Nephron (organoid): ENCODE measurements at regions not wholly inside any gene's neighbourhood (a gene's known extent, or its start where the extent isn't known, plus 50 kb on each side); places are given as distances from the start of the nearest gene placed in this dataset.

Source experiments
- H3K27ac Mint-ChIP-seq, 3 experiments: 2 replicates each; pipeline ENCODE4 v1.8.0; 2020; ENCODE audit warnings: mixed read lengths in 3 of 3, mild to moderate bottlenecking in 2 of 3, moderate library complexity in 1 of 3
- H3K27me3 Mint-ChIP-seq: 2 replicates; pipeline ENCODE4 v1.8.0; 2021; ENCODE audit warnings: low read depth, mild to moderate bottlenecking, moderate library complexity, mixed read lengths
- H3K36me3 Mint-ChIP-seq: 2 replicates; pipeline ENCODE4 v1.8.0; 2020; ENCODE audit warnings: low read depth, mixed read lengths
- H3K4me1 Mint-ChIP-seq: 2 replicates; pipeline ENCODE4 v1.8.0; 2020; ENCODE audit warnings: mixed read lengths
- H3K4me3 Mint-ChIP-seq, 3 experiments: 2 replicates each; pipeline ENCODE4 v1.8.0; 2020; ENCODE audit warnings: mild to moderate bottlenecking in 3 of 3, mixed read lengths in 3 of 3, moderate library complexity in 2 of 3
- H3K9me3 Mint-ChIP-seq: 2 replicates; pipeline ENCODE4 v1.8.0; 2020; ENCODE audit warnings: mixed read lengths
- CTCF ChIP-seq, 3 experiments: fragments of 200-600 bp; sonication (generic); IDR thresholded peaks; one replicate each; pipeline ENCODE4 v1.5.0; 2021; ENCODE audit warnings: antibody characterized with exemption in 3 of 3; ENCODE audit not compliant: unreplicated experiment in 3 of 3

DNA sequence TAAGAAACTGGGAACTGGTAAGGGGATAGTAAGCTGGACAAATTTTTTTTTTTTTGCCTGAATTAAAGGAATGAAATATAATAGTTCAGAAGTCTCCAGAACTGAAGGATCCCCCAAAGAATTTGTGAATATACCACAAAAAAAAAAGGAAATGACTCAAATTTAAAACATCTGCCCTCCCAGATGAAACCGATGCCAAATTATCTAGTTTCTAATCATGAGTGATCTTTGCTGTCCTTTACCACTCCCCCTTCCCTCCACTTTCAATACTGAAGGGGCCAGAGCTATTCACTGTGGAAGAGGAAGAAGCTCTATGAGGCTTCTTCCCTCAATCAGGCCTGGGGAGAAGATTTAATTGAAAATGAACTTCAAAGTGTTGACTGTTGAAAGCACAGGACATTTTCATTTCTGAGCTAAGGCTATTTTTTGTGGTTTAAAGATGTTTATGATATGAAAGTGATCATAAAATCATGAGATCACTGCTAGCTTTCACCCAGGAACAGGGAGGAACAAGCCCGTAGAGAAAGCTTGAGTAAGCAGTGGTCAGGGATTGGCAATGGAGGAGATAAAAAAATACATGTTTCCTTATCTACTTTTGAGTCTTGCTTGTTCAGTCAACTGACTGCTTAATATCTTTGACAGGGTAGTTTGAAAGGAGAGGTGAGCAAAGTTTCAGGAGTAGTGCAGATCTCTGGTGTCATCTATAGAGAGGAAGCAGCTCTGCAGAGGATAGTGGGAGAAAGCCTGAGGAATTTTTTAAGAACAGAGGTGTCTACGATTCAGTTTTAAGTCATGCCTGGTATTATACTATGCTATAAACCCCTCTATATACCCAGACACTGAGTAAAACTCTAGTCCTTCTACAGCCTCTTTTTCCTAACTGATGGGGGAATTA, 409.5 kb upstream of the FIGN start:
- TF ChIP-seq CTCF (IDR thresholded peaks at IDR 0.05; ENCODE audit: unreplicated experiment in 3 of 3), result no peak
- Mint-ChIP-seq H3K36me3 (no peaks in the 10 kb centered on the region), H3K4me1 (no peaks in the 10 kb centered on the region), H3K27ac (no peak overlapping the region), H3K9me3 (no peaks in the 10 kb centered on the region), H3K27me3 (peaks cover 8% of the 10 kb centered on the region), H3K4me3 (no peak overlapping the region)

DNA sequence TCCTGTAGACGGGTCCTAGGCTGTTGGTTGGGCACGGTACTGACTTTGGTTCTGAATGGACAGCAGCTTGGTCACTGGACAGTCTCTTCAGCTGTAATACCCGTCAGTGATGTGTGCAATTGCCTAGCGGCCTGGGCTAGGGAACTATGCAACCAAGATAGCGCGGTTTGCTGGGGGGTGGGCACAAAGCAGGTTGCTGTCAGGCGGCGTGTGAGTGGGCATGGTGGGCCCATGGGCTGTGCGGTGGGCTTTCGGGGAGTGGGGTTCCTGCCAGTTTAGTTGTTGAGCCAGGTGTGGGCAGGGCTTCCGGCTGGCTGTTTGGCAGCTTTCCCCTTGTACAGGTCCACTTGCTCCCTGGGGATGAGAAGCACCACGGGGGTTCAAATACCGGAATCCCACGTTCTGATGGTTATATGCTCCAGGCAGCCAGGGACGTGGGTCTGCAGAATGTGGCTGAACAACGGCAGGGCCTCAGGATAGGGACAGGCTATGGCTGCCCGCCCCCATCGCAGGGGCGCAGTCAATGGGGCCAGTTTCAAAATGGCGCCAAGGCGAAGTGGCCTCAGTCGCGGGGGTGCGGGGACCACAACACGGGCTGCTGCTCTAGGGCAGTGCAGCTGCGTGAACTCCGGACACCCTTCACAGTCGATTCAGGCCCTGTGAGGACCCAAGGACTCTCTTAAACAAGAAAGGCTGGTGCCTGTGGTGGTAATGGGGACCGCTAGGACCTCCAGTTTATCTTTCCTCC, 407.5 kb upstream of the FIGN start:
- peaks cover 5% of the 10 kb centered on the region for H3K27me3 Mint-ChIP-seq
- H3K4me1 Mint-ChIP-seq, result no peaks in the 10 kb centered on the region
- H3K27ac Mint-ChIP-seq, result no peak overlapping the region
- no peaks in the 10 kb centered on the region for H3K36me3 Mint-ChIP-seq
- H3K4me3 Mint-ChIP-seq, result no peak overlapping the region
- TF ChIP-seq CTCF (IDR thresholded peaks at IDR 0.05; ENCODE audit: unreplicated experiment in 3 of 3), result no peak
- H3K9me3 Mint-ChIP-seq, result no peaks in the 10 kb centered on the region

GRCh38 chr2:164142755-164143154, 406.9 kb upstream of the FIGN start:
- TF ChIP-seq CTCF (IDR thresholded peaks at IDR 0.05; ENCODE audit: unreplicated experiment in 3 of 3), result no peak
- Mint-ChIP-seq H3K4me1 (no peaks in the 10 kb centered on the region), H3K27me3 (peaks cover 5% of the 10 kb centered on the region), H3K27ac (no peak overlapping the region), H3K4me3 (no peak overlapping the region), H3K9me3 (no peaks in the 10 kb centered on the region), H3K36me3 (no peaks in the 10 kb centered on the region)

GRCh38 chr2:164141271-164141670, 405.5 kb upstream of the FIGN start:
- no peaks in the 10 kb centered on the region for H3K4me1 Mint-ChIP-seq
- H3K27me3 Mint-ChIP-seq, result peaks cover 5% of the 10 kb centered on the region
- H3K27ac Mint-ChIP-seq, result no peak overlapping the region
- H3K9me3 Mint-ChIP-seq, result no peaks in the 10 kb centered on the region
- no peak for TF ChIP-seq CTCF (IDR thresholded peaks at IDR 0.05; ENCODE audit: unreplicated experiment in 3 of 3)
- no peaks in the 10 kb centered on the region for H3K36me3 Mint-ChIP-seq
- H3K4me3 Mint-ChIP-seq, result no peak overlapping the region

DNA sequence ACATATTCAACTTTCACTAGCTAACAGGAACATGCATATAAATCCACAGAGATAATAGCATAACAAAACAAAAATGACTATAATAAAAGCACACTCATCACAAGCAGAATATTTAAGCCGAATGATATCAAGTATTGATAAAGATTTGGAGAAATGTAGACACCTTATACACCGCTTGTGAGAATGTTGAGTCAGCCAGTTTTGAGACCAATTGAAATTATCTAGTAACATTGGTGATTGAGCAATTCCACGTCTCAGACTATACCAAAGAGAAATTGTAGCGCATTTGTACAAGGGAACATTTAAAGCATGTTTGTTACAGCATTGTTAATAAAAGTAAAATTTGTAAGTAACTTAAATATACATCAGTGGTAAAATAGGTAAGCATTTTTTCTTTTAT, 402.9 kb upstream of the FIGN start:
- no peak for TF ChIP-seq CTCF (IDR thresholded peaks at IDR 0.05; ENCODE audit: unreplicated experiment in 3 of 3)
- peaks cover 5% of the 10 kb centered on the region for H3K27me3 Mint-ChIP-seq
- H3K4me1 Mint-ChIP-seq, result no peaks in the 10 kb centered on the region
- no peaks in the 10 kb centered on the region for H3K36me3 Mint-ChIP-seq
- no peaks in the 10 kb centered on the region for H3K9me3 Mint-ChIP-seq
- H3K27ac Mint-ChIP-seq, result no peak overlapping the region
- H3K4me3 Mint-ChIP-seq, result no peak overlapping the region
